ENCODE measurements at regions not wholly inside any gene's neighbourhood (a gene's known extent, or its start where the extent isn't known, plus 50 kb on each side); places are given as distances from the start of the nearest gene placed in this dataset.

GRCh38 chr7:138289864-138290263 is 170.2 kb upstream of the TRIM24 start:
- TF ChIP-seq CTCF (IDR thresholded peaks at IDR 0.05), result no peak
- WGBS, 2 donors, result 88 to 93% methylated on average over 2 of the region's 2 CpGs
- Histone ChIP-seq H3K36me3 (no peaks in the 10 kb centered on the region), H3K4me3 (no peak overlapping the region), H3K27me3 (no peaks in the 10 kb centered on the region), H3K9me3 (no peaks in the 10 kb centered on the region), H3K27ac (no peak overlapping the region), H3K4me1 (peaks cover 0 to 13% (median 0%) of the 10 kb centered on the region in 3 donors)
- FAIRE-seq (no peak), ATAC-seq (no peak), DNase-seq (no peak)
- intact Hi-C loops (cut with DNase I), result no loop called here

GRCh38 chr7:138292951-138293350 is 167.1 kb upstream of the TRIM24 start:
- Histone ChIP-seq H3K4me3 (no peak overlapping the region), H3K9me3 (no peaks in the 10 kb centered on the region), H3K27me3 (no peaks in the 10 kb centered on the region), H3K36me3 (no peaks in the 10 kb centered on the region), H3K4me1 (peaks cover 0 to 10% (median 0%) of the 10 kb centered on the region in 3 donors), H3K27ac (no peak overlapping the region)
- 72 to 76% methylated on average over 3 of the region's 3 CpGs for WGBS, 2 donors
- intact Hi-C loops (cut with DNase I), result no loop called here
- no peak for TF ChIP-seq CTCF (IDR thresholded peaks at IDR 0.05)
- DNase-seq (no peak), ATAC-seq (no peak), FAIRE-seq (no peak)

GRCh38 chr7:138295049-138295637 is 164.9 kb upstream of the TRIM24 start:
- Histone ChIP-seq H3K27ac (peak overlapping the region in 1 of 4 donors; percentile 25), H3K27me3 (no peaks in the 10 kb centered on the region), H3K4me1 (peaks cover 0 to 10% (median 0%) of the 10 kb centered on the region in 3 donors), H3K9me3 (no peaks in the 10 kb centered on the region), H3K4me3 (no peak overlapping the region), H3K36me3 (no peaks in the 10 kb centered on the region)
- ATAC-seq (peak in 3 of 4 donors; percentile 9 to 56 (median 18)), DNase-seq (no peak), FAIRE-seq (no peak)
- intact Hi-C loops (cut with DNase I), result no loop called here
- WGBS, 2 donors, result 64 to 65% methylated on average over 3 of the region's 3 CpGs
- TF ChIP-seq CTCF (IDR thresholded peaks at IDR 0.05), result no peak

- DNase-seq (peak in 2 of 6 donors; percentile 15 to 25), ATAC-seq (peak; percentile 58 to 88 (median 70)), FAIRE-seq (no peak)
- Histone ChIP-seq H3K4me3 (no peak overlapping the region), H3K36me3 (no peaks in the 10 kb centered on the region), H3K27me3 (no peaks in the 10 kb centered on the region), H3K9me3 (no peaks in the 10 kb centered on the region), H3K27ac (no peak overlapping the region), H3K4me1 (peaks cover 0 to 10% (median 0%) of the 10 kb centered on the region in 3 donors)
- intact Hi-C loops (cut with DNase I), result no loop called here
- TF ChIP-seq CTCF (IDR thresholded peaks at IDR 0.05), result no peak
- 13 to 19% methylated on average over 3 of the region's 3 CpGs for WGBS, 2 donors
Observed at GRCh38 chr7:138297526-138297925, 162.5 kb upstream of the TRIM24 start.

DNA sequence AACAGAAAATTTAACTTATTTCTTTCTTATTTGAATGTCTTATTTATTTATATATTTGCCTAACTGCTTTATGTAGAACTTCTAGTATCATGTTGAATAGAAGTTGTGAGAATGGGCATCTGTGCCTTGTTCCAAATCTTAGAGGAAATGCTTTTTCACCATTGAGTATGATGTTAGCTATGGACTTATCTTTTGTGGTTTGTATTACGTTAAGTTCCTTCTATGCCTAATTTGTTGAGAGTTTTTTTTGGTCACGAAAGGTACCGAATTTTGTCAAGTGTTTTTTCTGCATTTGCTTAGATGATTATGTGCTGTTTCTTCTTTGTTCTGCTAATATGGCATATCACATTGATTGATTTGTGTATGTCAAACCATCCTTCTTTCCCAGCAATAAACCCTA is 161.0 kb upstream of the TRIM24 start:
- no peak for FAIRE-seq
- Histone ChIP-seq H3K4me1 (peaks cover 0 to 9% (median 0%) of the 10 kb centered on the region in 3 donors), H3K27me3 (no peaks in the 10 kb centered on the region), H3K9me3 (no peaks in the 10 kb centered on the region), H3K4me3 (no peak overlapping the region), H3K27ac (no peak overlapping the region), H3K36me3 (no peaks in the 10 kb centered on the region)
- TF ChIP-seq CTCF (IDR thresholded peaks at IDR 0.05), result no peak
- no peak for ATAC-seq
- intact Hi-C loops (cut with DNase I), result no loop called here
- 90 to 93% methylated on average over 3 of the region's 3 CpGs for WGBS, 2 donors
- DNase-seq, result no peak
